HL-60 (cell line): ENCODE measurements at regions not wholly inside any gene's neighbourhood (a gene's known extent, or its start where the extent isn't known, plus 50 kb on each side); places are given as distances from the start of the nearest gene placed in this dataset.

ENCODE experiments used
- DNase-seq, 2 experiments: peaks; one replicate each; pipeline ENCODE4 v3.0.0-alpha.2; 2010 to 2020; ENCODE audit warnings: low read depth in 1 of 2, low spot score in 1 of 2
- H3K27ac ChIP-seq: fragments of 250-450 bp; sonication (Bioruptor Pico); replicated peaks from 2 replicates; pipeline ENCODE4 v1.5.1; 2020; ENCODE audit warnings: mild to moderate bottlenecking, moderate library complexity
- H3K27me3 ChIP-seq: fragments of 250-450 bp; sonication (Bioruptor Pico); 2 replicates; pipeline ENCODE4 v1.5.1; 2021; ENCODE audit warnings: mild to moderate bottlenecking, moderate library complexity; ENCODE audit not compliant: insufficient read depth, poor library complexity, severe bottlenecking
- H3K4me3 ChIP-seq: replicated peaks from 2 replicates; pipeline ENCODE4 v1.5.1; 2011; ENCODE audit warnings: mild to moderate bottlenecking, control low read depth, low read length; ENCODE audit not compliant: insufficient read depth
- GABPA ChIP-seq: IDR thresholded peaks from 2 replicates; pipeline ENCODE4 v1.6.1; 2012; ENCODE audit warnings: low read depth
- POLR2AphosphoS5 ChIP-seq: IDR thresholded peaks from 2 replicates; pipeline ENCODE4 v1.6.1; 2012; ENCODE audit warnings: low read depth
- REST ChIP-seq: IDR thresholded peaks from 2 replicates; pipeline ENCODE4 v1.6.1; 2012; ENCODE audit warnings: low read depth; ENCODE audit not compliant: insufficient replicate concordance
- SPI1 ChIP-seq: IDR thresholded peaks from 2 replicates; pipeline ENCODE4 v1.6.1; 2012; ENCODE audit warnings: low read depth, mild to moderate bottlenecking, borderline replicate concordance
- TF ChIP-seq, protein P1 (sequence below): IDR thresholded peaks from one replicate; pipeline ENCODE4 v1.5.1; 2011; ENCODE audit warnings: low read length, control low read depth, inconsistent platforms; ENCODE audit not compliant: insufficient read depth

DNA sequence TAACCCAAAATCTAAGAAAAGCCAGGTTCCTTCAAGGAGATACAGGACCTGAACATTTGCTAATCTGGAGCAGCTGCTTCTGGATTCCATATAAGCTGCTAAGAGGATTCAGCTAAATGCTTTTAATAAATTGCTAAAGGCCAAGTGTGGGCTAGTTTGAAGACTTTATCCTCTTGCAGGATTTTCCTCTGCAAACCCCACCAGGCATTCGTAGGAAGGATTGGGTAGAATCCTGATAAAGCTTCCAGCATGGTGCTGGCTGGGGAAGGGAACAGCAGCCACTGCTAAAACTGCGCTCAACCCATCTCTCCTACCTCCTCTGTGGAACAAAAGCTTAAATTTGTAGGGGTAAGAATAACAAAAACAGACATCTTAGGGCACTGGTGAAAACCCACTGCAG lies 61.3 kb upstream of the TAB3 start:
- Histone ChIP-seq H3K27ac (no peak overlapping the region), H3K27me3 (no peaks in the 10 kb centered on the region), H3K4me3 (no peak overlapping the region)
- TF ChIP-seq REST (no peak), SPI1 (no peak), GABPA (no peak), POLR2AphosphoS5 (no peak)
- TF ChIP-seq, protein P1, sequence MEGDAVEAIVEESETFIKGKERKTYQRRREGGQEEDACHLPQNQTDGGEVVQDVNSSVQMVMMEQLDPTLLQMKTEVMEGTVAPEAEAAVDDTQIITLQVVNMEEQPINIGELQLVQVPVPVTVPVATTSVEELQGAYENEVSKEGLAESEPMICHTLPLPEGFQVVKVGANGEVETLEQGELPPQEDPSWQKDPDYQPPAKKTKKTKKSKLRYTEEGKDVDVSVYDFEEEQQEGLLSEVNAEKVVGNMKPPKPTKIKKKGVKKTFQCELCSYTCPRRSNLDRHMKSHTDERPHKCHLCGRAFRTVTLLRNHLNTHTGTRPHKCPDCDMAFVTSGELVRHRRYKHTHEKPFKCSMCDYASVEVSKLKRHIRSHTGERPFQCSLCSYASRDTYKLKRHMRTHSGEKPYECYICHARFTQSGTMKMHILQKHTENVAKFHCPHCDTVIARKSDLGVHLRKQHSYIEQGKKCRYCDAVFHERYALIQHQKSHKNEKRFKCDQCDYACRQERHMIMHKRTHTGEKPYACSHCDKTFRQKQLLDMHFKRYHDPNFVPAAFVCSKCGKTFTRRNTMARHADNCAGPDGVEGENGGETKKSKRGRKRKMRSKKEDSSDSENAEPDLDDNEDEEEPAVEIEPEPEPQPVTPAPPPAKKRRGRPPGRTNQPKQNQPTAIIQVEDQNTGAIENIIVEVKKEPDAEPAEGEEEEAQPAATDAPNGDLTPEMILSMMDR = no peak
- DNase-seq = no peak

- no peak for DNase-seq
- Histone ChIP-seq H3K4me3 (no peak overlapping the region), H3K27me3 (no peaks in the 10 kb centered on the region), H3K27ac (no peak overlapping the region)
- TF ChIP-seq, protein P1 = no peak
Measured at GRCh38 chrX:30949554-30949953, 60.5 kb upstream of the TAB3 start.

DNA sequence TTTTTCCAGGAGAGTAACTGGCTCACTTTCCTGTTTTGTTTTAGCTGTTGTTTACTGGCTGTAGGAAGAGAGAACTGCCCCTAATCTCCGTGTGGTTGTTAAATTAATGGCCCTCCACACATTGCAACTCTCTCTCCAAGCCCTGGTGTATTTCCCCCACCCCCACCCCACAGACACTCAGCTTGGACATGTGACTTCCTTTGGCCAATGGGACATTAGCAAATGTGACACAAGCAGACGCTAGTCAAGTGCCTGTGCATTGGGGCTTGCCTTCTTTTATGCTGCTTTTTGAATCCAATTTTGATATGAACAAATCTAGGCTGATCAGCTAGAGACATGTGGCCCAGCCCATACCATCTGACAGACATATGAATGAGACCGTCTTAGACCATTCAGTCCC lies 59.6 kb upstream of the TAB3 start:
- no peak overlapping the region for H3K4me3 ChIP-seq
- peaks cover 4% of the 10 kb centered on the region for H3K27me3 ChIP-seq
- TF ChIP-seq, protein P1 = no peak
- TF ChIP-seq SPI1 (no peak), POLR2AphosphoS5 (no peak), REST (no peak), GABPA (no peak)
- no peak overlapping the region for H3K27ac ChIP-seq
- DNase-seq = no peak

DNA sequence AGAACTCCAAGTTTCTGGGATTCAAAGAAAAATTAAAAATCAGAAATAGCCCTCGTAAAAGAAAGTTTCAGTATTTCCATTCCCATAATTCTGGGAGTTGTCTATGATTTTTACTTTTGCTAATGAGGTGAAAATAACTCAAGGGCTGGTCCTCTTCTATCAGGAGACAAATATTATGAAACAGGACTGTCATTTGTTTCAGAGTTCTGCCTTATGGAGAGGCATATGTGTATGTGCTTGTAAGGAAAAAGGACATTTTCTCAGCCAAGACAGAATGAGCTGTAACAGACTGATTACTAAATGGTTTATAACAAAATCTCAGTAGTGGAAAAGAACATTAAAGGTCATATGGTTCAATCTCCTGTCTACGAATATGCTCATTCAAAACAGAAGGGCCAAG lies 59.0 kb upstream of the TAB3 start:
- DNase-seq = no peak
- H3K4me3 ChIP-seq = no peak overlapping the region
- H3K27me3 ChIP-seq = peaks cover 4% of the 10 kb centered on the region
- TF ChIP-seq, protein P1 = no peak
- TF ChIP-seq POLR2AphosphoS5 (no peak), GABPA (no peak), REST (no peak), SPI1 (no peak)
- no peak overlapping the region for H3K27ac ChIP-seq
